CD4-positive, alpha-beta T cell (primary cell): ENCODE measurements at regions not wholly inside any gene's neighbourhood (a gene's known extent, or its start where the extent isn't known, plus 50 kb on each side); places are given as distances from the start of the nearest gene placed in this dataset.

Experiments
- ATAC-seq: fragments of 200-7000 bp; cut with Tn5 transposase; one replicate; pipeline ENCODE4 v1.10.0; 2022; ENCODE audit warnings: mild to moderate bottlenecking; ENCODE audit not compliant: poor library complexity
- CTCF ChIA-PET: fragments of 350-600 bp; sonication (Branson Sonifier 250); formaldehyde crosslinking; loops from one replicate; lab custom pipeline; 2021; ENCODE audit warnings: antibody characterized with exemption, inconsistent platforms; lab: Charles Lee
- POLR2A ChIA-PET: fragments of 350-600 bp; sonication (Branson Sonifier 250); formaldehyde crosslinking; loops from one replicate; lab custom pipeline; 2021; ENCODE audit warnings: antibody characterized with exemption, inconsistent platforms; lab: Charles Lee
- DNase-seq, 14 experiments: peaks; one replicate each; pipeline ENCODE4 v3.0.0-alpha.2; 2013 to 2020; ENCODE audit warnings: mixed read lengths in 2 of 14
- H3K27ac ChIP-seq, 2 donors: one replicate each; pipeline versions ENCODE4 v1.5.1 to v1.7.0; 2013; ENCODE audit warnings: low read length in 2 of 2, low read depth in 1 of 2, mild to moderate bottlenecking in 1 of 2
- H3K27me3 ChIP-seq, 2 experiments: 1 replicate in 1 of 2; 2 replicates in 1 of 2; pipeline versions ENCODE4 v1.6.1 to v1.7.0; 2013; ENCODE audit warnings: low read length in 2 of 2, control low read depth in 1 of 2, mild to moderate bottlenecking in 1 of 2, moderate library complexity in 1 of 2; ENCODE audit not compliant: insufficient read depth in 2 of 2, control insufficient read depth in 1 of 2
- H3K36me3 ChIP-seq: one replicate; pipeline ENCODE4 v1.6.1; 2013; ENCODE audit warnings: low read length, control low read depth; ENCODE audit not compliant: insufficient read depth
- H3K4me1 ChIP-seq: one replicate; pipeline ENCODE4 v1.6.1; 2013; ENCODE audit warnings: low read length, control low read depth; ENCODE audit not compliant: insufficient read depth
- H3K4me3 ChIP-seq: one replicate; pipeline ENCODE4 v1.5.1; 2013; ENCODE audit warnings: mild to moderate bottlenecking, low read length, moderate library complexity
- H3K9me3 ChIP-seq, 2 experiments: 1 replicate in 1 of 2; 2 replicates in 1 of 2; pipeline versions ENCODE4 v1.6.1 to v1.7.0; 2013; ENCODE audit warnings: low read length in 2 of 2, mild to moderate bottlenecking in 2 of 2, control low read depth in 1 of 2, moderate library complexity in 1 of 2; ENCODE audit not compliant: control insufficient read depth in 1 of 2, insufficient read depth in 1 of 2
- H3K27ac Mint-ChIP-seq: one replicate; pipeline ENCODE4 v1.8.0; 2020; ENCODE audit warnings: mixed read lengths
- H3K27me3 Mint-ChIP-seq: one replicate; pipeline ENCODE4 v1.8.0; 2021; ENCODE audit warnings: mixed read lengths
- H3K36me3 Mint-ChIP-seq: one replicate; pipeline ENCODE4 v1.8.0; 2021; ENCODE audit warnings: low read depth, mixed read lengths
- H3K4me1 Mint-ChIP-seq: one replicate; pipeline ENCODE4 v1.8.0; 2021; ENCODE audit warnings: low read depth, mixed read lengths
- H3K4me3 Mint-ChIP-seq: one replicate; pipeline ENCODE4 v1.8.0; 2020; ENCODE audit warnings: mild to moderate bottlenecking, mixed read lengths
- H3K9me3 Mint-ChIP-seq: one replicate; pipeline ENCODE4 v1.8.0; 2020; ENCODE audit warnings: mixed read lengths
- intact Hi-C, 2 experiments: fragments of 100-400 bp; cut with DNase I in 1 of 2; cut with micrococcal nuclease in 1 of 2; formaldehyde crosslinking; loops; one replicate each; pipeline versions ENCODE4 v1.15.1 to v1.9.0; 2023 to 2025; cut with DNase I, micrococcal nuclease
- TF ChIP-seq, protein P1 (sequence below): fragments of 200-600 bp; IDR thresholded peaks from one replicate; pipeline ENCODE4 v1.8.0; 2022; ENCODE audit warnings: antibody characterized with exemption, mild to moderate bottlenecking

DNA sequence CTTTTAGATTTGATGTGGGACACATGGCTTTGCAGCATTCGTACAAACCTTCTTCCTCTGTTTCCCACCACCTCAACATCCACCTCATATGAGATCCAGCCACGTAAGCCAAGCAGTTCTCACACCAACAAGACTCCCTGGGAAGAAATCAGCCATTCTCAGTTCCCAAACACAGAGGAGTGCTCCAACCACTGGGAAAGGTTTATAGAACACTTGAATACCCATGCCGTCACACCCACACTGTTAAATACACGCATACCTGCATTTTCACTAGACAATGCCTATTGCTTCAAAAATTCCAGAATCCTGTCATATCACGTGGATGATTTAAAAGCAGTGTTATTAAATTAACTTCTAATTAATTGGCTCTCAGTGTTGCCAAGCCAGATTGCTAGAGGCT lies 347.3 kb downstream of the ENC1 start:
- H3K27ac Mint-ChIP-seq, result no peak overlapping the region
- Histone ChIP-seq H3K27me3 (peaks cover 0 to 4% of the 10 kb centered on the region in 2 experiments), H3K36me3 (no peaks in the 10 kb centered on the region), H3K4me3 (no peak overlapping the region), H3K27ac (no peak overlapping the region), H3K4me1 (no peaks in the 10 kb centered on the region), H3K9me3 (no peaks in the 10 kb centered on the region)
- ChIA-PET POLR2A (no interaction called here), CTCF (no interaction called here)
- ATAC-seq (no peak), DNase-seq (no peak)
- peaks cover 9% of the 10 kb centered on the region for H3K27me3 Mint-ChIP-seq
- no peaks in the 10 kb centered on the region for H3K36me3 Mint-ChIP-seq
- no peaks in the 10 kb centered on the region for H3K4me1 Mint-ChIP-seq
- TF ChIP-seq, protein P1, sequence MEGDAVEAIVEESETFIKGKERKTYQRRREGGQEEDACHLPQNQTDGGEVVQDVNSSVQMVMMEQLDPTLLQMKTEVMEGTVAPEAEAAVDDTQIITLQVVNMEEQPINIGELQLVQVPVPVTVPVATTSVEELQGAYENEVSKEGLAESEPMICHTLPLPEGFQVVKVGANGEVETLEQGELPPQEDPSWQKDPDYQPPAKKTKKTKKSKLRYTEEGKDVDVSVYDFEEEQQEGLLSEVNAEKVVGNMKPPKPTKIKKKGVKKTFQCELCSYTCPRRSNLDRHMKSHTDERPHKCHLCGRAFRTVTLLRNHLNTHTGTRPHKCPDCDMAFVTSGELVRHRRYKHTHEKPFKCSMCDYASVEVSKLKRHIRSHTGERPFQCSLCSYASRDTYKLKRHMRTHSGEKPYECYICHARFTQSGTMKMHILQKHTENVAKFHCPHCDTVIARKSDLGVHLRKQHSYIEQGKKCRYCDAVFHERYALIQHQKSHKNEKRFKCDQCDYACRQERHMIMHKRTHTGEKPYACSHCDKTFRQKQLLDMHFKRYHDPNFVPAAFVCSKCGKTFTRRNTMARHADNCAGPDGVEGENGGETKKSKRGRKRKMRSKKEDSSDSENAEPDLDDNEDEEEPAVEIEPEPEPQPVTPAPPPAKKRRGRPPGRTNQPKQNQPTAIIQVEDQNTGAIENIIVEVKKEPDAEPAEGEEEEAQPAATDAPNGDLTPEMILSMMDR, result no peak
- H3K4me3 Mint-ChIP-seq, result no peak overlapping the region
- H3K9me3 Mint-ChIP-seq, result no peaks in the 10 kb centered on the region
- intact Hi-C loops, result loop anchor here in 1 of 2 experiments (10.0 kb wide), 1 partner anchor 352 kb away; the partner anchor contains the start of gene ENC1

DNA sequence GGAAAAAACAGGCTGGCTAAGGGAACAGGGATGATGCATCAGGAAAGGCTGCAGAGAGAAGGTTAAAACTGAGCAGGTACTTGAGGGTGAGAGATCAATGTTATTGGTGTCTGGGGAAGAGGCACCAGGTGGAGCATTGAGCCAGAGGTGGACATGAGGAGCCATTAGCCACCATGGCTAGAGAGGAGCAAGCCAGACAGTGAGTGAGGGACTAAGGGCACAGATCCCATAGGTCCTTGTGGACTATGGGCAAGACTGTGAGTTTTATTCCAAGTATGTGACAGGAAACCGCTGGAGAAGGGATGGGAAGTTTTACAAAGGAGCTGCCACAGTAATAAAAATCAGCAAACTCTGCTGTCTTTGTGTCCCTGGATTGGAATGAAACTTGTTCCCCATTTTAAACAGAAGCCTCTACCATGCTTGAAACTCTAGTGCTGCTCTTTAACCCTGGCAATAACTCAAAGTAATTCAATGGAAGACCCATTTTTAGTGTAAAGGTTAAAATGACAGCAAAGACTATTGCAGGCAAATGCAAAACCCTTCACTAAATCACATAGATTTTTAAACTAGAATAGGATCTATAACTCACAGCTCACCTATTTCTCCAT lies 349.8 kb downstream of the ENC1 start:
- intact Hi-C loops, result loop anchor here in 1 of 2 experiments (10.0 kb wide), 1 partner anchor 354 kb away; the partner anchor contains the start of gene ENC1
- no peaks in the 10 kb centered on the region for H3K9me3 ChIP-seq
- Mint-ChIP-seq H3K27me3 (peaks cover 10% of the 10 kb centered on the region), H3K4me3 (no peak overlapping the region), H3K27ac (no peak overlapping the region), H3K36me3 (no peaks in the 10 kb centered on the region), H3K9me3 (no peaks in the 10 kb centered on the region), H3K4me1 (no peaks in the 10 kb centered on the region)
- ChIA-PET CTCF (no interaction called here), POLR2A (no interaction called here)
- no peaks in the 10 kb centered on the region for H3K36me3 ChIP-seq
- H3K4me1 ChIP-seq, result no peaks in the 10 kb centered on the region
- H3K4me3 ChIP-seq, result no peak overlapping the region
- H3K27ac ChIP-seq, result no peak overlapping the region
- no peak for ATAC-seq
- DNase-seq, result no peak
- TF ChIP-seq, protein P1, result no peak
- peaks cover 0 to 4% of the 10 kb centered on the region in 2 experiments for H3K27me3 ChIP-seq

DNA sequence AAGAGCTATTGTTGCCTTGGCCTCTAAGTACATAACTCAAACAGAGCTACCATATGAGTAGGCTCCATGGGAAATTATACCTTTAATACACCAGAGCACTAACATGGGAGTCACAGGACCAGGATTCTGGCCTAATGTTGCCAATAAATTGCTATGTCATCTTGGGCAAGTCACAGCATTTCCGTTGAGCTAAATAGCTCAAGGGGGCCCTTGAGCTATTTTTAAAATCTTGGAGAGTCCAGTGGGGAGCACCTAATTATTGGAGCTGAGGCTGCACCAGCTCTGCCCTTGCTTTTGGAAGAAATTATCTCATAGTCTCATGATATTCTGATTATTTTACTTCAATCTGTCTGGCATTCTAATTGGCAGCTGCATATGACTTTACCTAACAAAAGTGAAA lies 350.8 kb downstream of the ENC1 start:
- ATAC-seq (no peak), DNase-seq (no peak)
- H3K27ac Mint-ChIP-seq, result no peak overlapping the region
- H3K9me3 ChIP-seq, result no peaks in the 10 kb centered on the region
- no peaks in the 10 kb centered on the region for H3K9me3 Mint-ChIP-seq
- POLR2A ChIA-PET, result interaction anchor here (0.6 kb wide), 1 partner anchor 89 kb away, joined by 3 read pairs; no protein-coding TSS in a partner anchor
- no peak overlapping the region for H3K4me3 Mint-ChIP-seq
- TF ChIP-seq, protein P1, result no peak
- H3K4me1 Mint-ChIP-seq, result no peaks in the 10 kb centered on the region
- H3K4me3 ChIP-seq, result no peak overlapping the region
- intact Hi-C loops, result loop anchor here in 1 of 2 experiments (10.0 kb wide), 1 partner anchor 355 kb away; the partner anchor contains the start of gene ENC1
- H3K27me3 Mint-ChIP-seq, result peaks cover 11% of the 10 kb centered on the region
- CTCF ChIA-PET, result no interaction called here
- H3K4me1 ChIP-seq, result no peaks in the 10 kb centered on the region
- no peaks in the 10 kb centered on the region for H3K36me3 Mint-ChIP-seq
- H3K27me3 ChIP-seq, result peaks cover 0 to 4% of the 10 kb centered on the region in 2 experiments
- H3K36me3 ChIP-seq, result no peaks in the 10 kb centered on the region
- H3K27ac ChIP-seq, result no peak overlapping the region
